Endothelial cell (in vitro differentiated cells): ENCODE measurements at regions not wholly inside any gene's neighbourhood (a gene's known extent, or its start where the extent isn't known, plus 50 kb on each side); places are given as distances from the start of the nearest gene placed in this dataset.

Source experiments
- DNase-seq: peaks from one replicate; pipeline ENCODE4 v3.0.0; 2021; ENCODE audit warnings: low spot score
- H3K27ac Mint-ChIP-seq: one replicate; pipeline ENCODE4 v1.8.0; 2021; ENCODE audit warnings: mixed read lengths, inconsistent platforms; ENCODE audit not compliant: unreplicated experiment
- H3K27me3 Mint-ChIP-seq: one replicate; pipeline ENCODE4 v1.8.0; 2021; ENCODE audit warnings: mild to moderate bottlenecking, moderate library complexity, mixed read lengths, inconsistent platforms; ENCODE audit not compliant: unreplicated experiment
- H3K36me3 Mint-ChIP-seq: one replicate; pipeline ENCODE4 v1.8.0; 2021; ENCODE audit warnings: mild to moderate bottlenecking, low read depth, mixed read lengths, inconsistent platforms; ENCODE audit not compliant: unreplicated experiment
- H3K4me1 Mint-ChIP-seq: one replicate; pipeline ENCODE4 v1.8.0; 2021; ENCODE audit warnings: mild to moderate bottlenecking, mixed read lengths, inconsistent platforms; ENCODE audit not compliant: unreplicated experiment
- H3K4me3 Mint-ChIP-seq: one replicate; pipeline ENCODE4 v1.8.0; 2021; ENCODE audit warnings: mild to moderate bottlenecking, mixed read lengths, inconsistent platforms; ENCODE audit not compliant: unreplicated experiment
- H3K9me3 Mint-ChIP-seq: one replicate; pipeline ENCODE4 v1.8.0; 2021; ENCODE audit warnings: mixed read lengths, inconsistent platforms; ENCODE audit not compliant: unreplicated experiment
- CTCF ChIP-seq: fragments of 200-600 bp; sonication (generic); IDR thresholded peaks from one replicate; pipeline ENCODE4 v1.5.0; 2021; ENCODE audit warnings: antibody characterized with exemption; ENCODE audit not compliant: unreplicated experiment

GRCh38 chr1:193699261-193699660, 512.8 kb upstream of the B3GALT2 start:
- Mint-ChIP-seq H3K27ac (no peak overlapping the region), H3K27me3 (no peaks in the 10 kb centered on the region), H3K4me3 (no peak overlapping the region), H3K4me1 (no peaks in the 10 kb centered on the region), H3K9me3 (no peaks in the 10 kb centered on the region), H3K36me3 (no peaks in the 10 kb centered on the region)
- TF ChIP-seq CTCF: no peak
- DNase-seq: no peak

- H3K9me3 Mint-ChIP-seq: no peaks in the 10 kb centered on the region
- no peak overlapping the region for H3K27ac Mint-ChIP-seq
- TF ChIP-seq CTCF: no peak
- H3K4me3 Mint-ChIP-seq: no peak overlapping the region
- no peaks in the 10 kb centered on the region for H3K36me3 Mint-ChIP-seq
- H3K4me1 Mint-ChIP-seq: no peaks in the 10 kb centered on the region
- H3K27me3 Mint-ChIP-seq: no peaks in the 10 kb centered on the region
- DNase-seq: no peak
Measured at GRCh38 chr1:193697776-193698175, 511.4 kb upstream of the B3GALT2 start.

- H3K27ac Mint-ChIP-seq: no peak overlapping the region
- DNase-seq: no peak
Measured at GRCh38 chr1:193697115-193697762, 510.8 kb upstream of the B3GALT2 start.

GRCh38 chr1:193694741-193695140, 508.3 kb upstream of the B3GALT2 start:
- Mint-ChIP-seq H3K27ac (no peak overlapping the region), H3K36me3 (no peaks in the 10 kb centered on the region), H3K4me1 (no peaks in the 10 kb centered on the region), H3K27me3 (no peaks in the 10 kb centered on the region), H3K9me3 (no peaks in the 10 kb centered on the region), H3K4me3 (no peak overlapping the region)
- no peak for TF ChIP-seq CTCF
- no peak for DNase-seq

More at GRCh38 chr1:193697115-193697762, 510.8 kb upstream of the B3GALT2 start:
- H3K4me3 Mint-ChIP-seq: no peak overlapping the region
- H3K27me3 Mint-ChIP-seq: no peaks in the 10 kb centered on the region
- H3K9me3 Mint-ChIP-seq: no peaks in the 10 kb centered on the region
- TF ChIP-seq CTCF: no peak
- no peaks in the 10 kb centered on the region for H3K36me3 Mint-ChIP-seq
- no peaks in the 10 kb centered on the region for H3K4me1 Mint-ChIP-seq

GRCh38 chr1:193685986-193686385, 499.6 kb upstream of the B3GALT2 start:
- no peaks in the 10 kb centered on the region for H3K27me3 Mint-ChIP-seq
- H3K36me3 Mint-ChIP-seq: no peaks in the 10 kb centered on the region
- no peaks in the 10 kb centered on the region for H3K9me3 Mint-ChIP-seq
- H3K4me1 Mint-ChIP-seq: no peaks in the 10 kb centered on the region
- no peak overlapping the region for H3K27ac Mint-ChIP-seq
- TF ChIP-seq CTCF: no peak
- no peak for DNase-seq
- no peak overlapping the region for H3K4me3 Mint-ChIP-seq
